GM23248 (cell line): ENCODE measurements at regions not wholly inside any gene's neighbourhood (a gene's known extent, or its start where the extent isn't known, plus 50 kb on each side); places are given as distances from the start of the nearest gene placed in this dataset.

Experiments used
- DNase-seq: peaks from one replicate; pipeline ENCODE4 v3.0.0-alpha.2; 2015
- H2AFZ ChIP-seq: fragments of 200-600 bp; sonication (generic); 2 replicates; pipeline ENCODE4 v1.6.1; 2016; ENCODE audit warnings: antibody characterized with exemption
- H3F3A ChIP-seq: fragments of 200-600 bp; sonication (generic); 2 replicates; pipeline ENCODE4 v1.6.1; 2016; ENCODE audit warnings: mild to moderate bottlenecking, antibody characterized with exemption, mixed run types; ENCODE audit not compliant: insufficient read depth
- H3K27ac ChIP-seq: fragments of 200-600 bp; sonication (generic); 2 replicates; pipeline ENCODE4 v1.5.1; 2016; ENCODE audit warnings: mild to moderate bottlenecking
- H3K27me3 ChIP-seq: fragments of 200-600 bp; sonication (generic); replicated peaks from 2 replicates; pipeline ENCODE4 v1.6.1; 2016; ENCODE audit warnings: mild to moderate bottlenecking; ENCODE audit not compliant: insufficient read depth
- H3K36me3 ChIP-seq: fragments of 200-600 bp; sonication (generic); 2 replicates; pipeline ENCODE4 v1.6.1; 2016; ENCODE audit warnings: low read depth, mild to moderate bottlenecking
- H3K4me1 ChIP-seq: fragments of 200-600 bp; sonication (generic); 2 replicates; pipeline ENCODE4 v1.6.1; 2016; ENCODE audit warnings: mild to moderate bottlenecking; ENCODE audit not compliant: insufficient read depth
- H3K4me2 ChIP-seq: fragments of 200-600 bp; sonication (generic); one replicate; pipeline ENCODE4 v1.6.1; 2016; ENCODE audit warnings: mild to moderate bottlenecking; ENCODE audit not compliant: unreplicated experiment
- H3K4me3 ChIP-seq: fragments of 200-600 bp; sonication (generic); 2 replicates; pipeline ENCODE4 v1.5.1; 2016; ENCODE audit warnings: mild to moderate bottlenecking
- H3K79me2 ChIP-seq: fragments of 200-600 bp; sonication (generic); 2 replicates; pipeline ENCODE4 v1.6.1; 2016; ENCODE audit warnings: mild to moderate bottlenecking; ENCODE audit not compliant: insufficient read depth
- H3K9ac ChIP-seq: fragments of 200-600 bp; sonication (generic); 2 replicates; pipeline ENCODE4 v1.6.1; 2016; ENCODE audit warnings: mild to moderate bottlenecking
- H3K9me2 ChIP-seq: fragments of 200-600 bp; sonication (generic); 2 replicates; pipeline ENCODE4 v1.6.1; 2016; ENCODE audit warnings: mixed run types, mild to moderate bottlenecking, moderate library complexity; ENCODE audit not compliant: insufficient read depth
- H3K9me3 ChIP-seq: fragments of 200-600 bp; sonication (generic); one replicate; pipeline ENCODE4 v1.6.1; 2017; ENCODE audit warnings: low read depth
- H4K20me1 ChIP-seq: fragments of 200-600 bp; sonication (generic); 2 replicates; pipeline ENCODE4 v1.6.0; 2016; ENCODE audit not compliant: insufficient read depth
- EZH2 ChIP-seq: fragments of 200-600 bp; sonication (generic); IDR thresholded peaks from 2 replicates; pipeline ENCODE4 v1.6.1; 2018; ENCODE audit warnings: antibody characterized with exemption, mild to moderate bottlenecking; ENCODE audit not compliant: insufficient read depth, poor library complexity, severe bottlenecking
- EZH2phosphoT487 ChIP-seq: fragments of 200-600 bp; sonication (generic); IDR thresholded peaks from 2 replicates; pipeline ENCODE4 v1.6.1; 2018; ENCODE audit warnings: antibody characterized with exemption, moderate library complexity, mild to moderate bottlenecking, low read depth; ENCODE audit not compliant: insufficient read depth
- WGBS, 2 experiments: methylation state at CpG; one replicate each; pipeline ENCODE4 v1.1.6; 2015 to 2017; ENCODE audit warnings: low lambda C conversion rate in 2 of 2, low coverage in 1 of 2; ENCODE audit errors: missing lambda C conversion rate in 2 of 2; 5-methylcytosine and 5-hydroxymethylcytosine counted together
- in situ Hi-C: fragments of 300-500 bp; cut with MboI; formaldehyde crosslinking; loops from 2 replicates; pipeline ENCODE4 v1.15.0; 2020

DNA sequence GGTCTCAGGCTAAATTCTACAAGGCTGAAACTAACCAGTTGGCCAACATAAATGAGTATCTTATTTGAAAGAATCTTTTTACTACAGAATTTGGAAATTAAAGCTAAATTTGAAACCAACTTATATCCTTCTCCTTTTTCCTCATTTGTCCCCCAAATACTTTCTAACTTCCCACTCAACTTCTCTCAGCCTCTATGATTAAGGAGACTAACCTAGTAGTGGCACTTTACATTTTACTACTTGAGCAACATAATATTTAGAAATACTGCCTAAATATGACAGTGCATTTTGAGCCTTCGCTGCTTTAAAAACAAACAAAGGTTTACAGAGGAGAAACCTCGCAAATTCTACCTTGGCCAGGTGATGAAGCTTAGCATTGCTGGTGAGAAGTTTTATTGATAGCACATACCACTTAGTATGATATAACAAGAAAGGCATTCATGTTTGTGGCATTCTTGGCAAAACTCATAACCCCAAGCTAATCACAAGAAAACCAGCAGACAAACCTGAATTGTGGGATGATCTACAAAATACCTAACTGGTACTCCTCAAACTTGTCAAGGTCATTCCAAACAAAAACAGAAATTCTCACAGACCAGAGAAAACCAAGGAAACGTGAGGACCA is 432.1 kb upstream of the CFAP20DC start:
- Histone ChIP-seq H2AFZ (no peak overlapping the region), H3K9me3 (no peaks in the 10 kb centered on the region), H3K4me1 (peaks cover 28% of the 10 kb centered on the region), H3K9ac (no peak overlapping the region), H3K4me3 (no peak overlapping the region), H3K79me2 (no peaks in the 10 kb centered on the region), H3K36me3 (no peaks in the 10 kb centered on the region), H3K27ac (no peak overlapping the region), H3K9me2 (no peaks in the 10 kb centered on the region), H3K4me2 (peak overlapping the region; percentile 26), H3F3A (peaks cover 18% of the 10 kb centered on the region; the same call in 1 of the 2 replicates), H3K27me3 (no peaks in the 10 kb centered on the region), H4K20me1 (no peaks in the 10 kb centered on the region)
- TF ChIP-seq EZH2: no peak
- no peak for TF ChIP-seq EZH2phosphoT487
- no peak for DNase-seq
- WGBS, 2 experiments: 99 to 100% methylated on average over 3 of the region's 3 CpGs
- in situ Hi-C loops: no loop called here

- peak; percentile 82 for DNase-seq
- peaks cover 32% of the 10 kb centered on the region for H3K4me1 ChIP-seq
- peak overlapping the region; percentile 51; the same call in 1 of the 2 replicates for H3K9ac ChIP-seq
- no peaks in the 10 kb centered on the region for H3K9me3 ChIP-seq
- no peaks in the 10 kb centered on the region for H3K27me3 ChIP-seq
- H3F3A ChIP-seq: peaks cover 18% of the 10 kb centered on the region; the same call in 1 of the 2 replicates
- 5 to 6% methylated on average over 5 of the region's 5 CpGs for WGBS, 2 experiments
- in situ Hi-C loops: no loop called here
- TF ChIP-seq EZH2phosphoT487 (no peak), EZH2 (no peak)
- peak overlapping the region; percentile 74 for H2AFZ ChIP-seq
- H3K9me2 ChIP-seq: no peaks in the 10 kb centered on the region
- no peaks in the 10 kb centered on the region for H3K36me3 ChIP-seq
- peak overlapping the region; percentile 49 for H3K27ac ChIP-seq
- H3K79me2 ChIP-seq: no peaks in the 10 kb centered on the region
- H4K20me1 ChIP-seq: no peaks in the 10 kb centered on the region
- peak overlapping the region; percentile 82 for H3K4me2 ChIP-seq
- peak overlapping the region; percentile 67 for H3K4me3 ChIP-seq
Measured at GRCh38 chr3:59480486-59480995, 430.7 kb upstream of the CFAP20DC start.

DNA sequence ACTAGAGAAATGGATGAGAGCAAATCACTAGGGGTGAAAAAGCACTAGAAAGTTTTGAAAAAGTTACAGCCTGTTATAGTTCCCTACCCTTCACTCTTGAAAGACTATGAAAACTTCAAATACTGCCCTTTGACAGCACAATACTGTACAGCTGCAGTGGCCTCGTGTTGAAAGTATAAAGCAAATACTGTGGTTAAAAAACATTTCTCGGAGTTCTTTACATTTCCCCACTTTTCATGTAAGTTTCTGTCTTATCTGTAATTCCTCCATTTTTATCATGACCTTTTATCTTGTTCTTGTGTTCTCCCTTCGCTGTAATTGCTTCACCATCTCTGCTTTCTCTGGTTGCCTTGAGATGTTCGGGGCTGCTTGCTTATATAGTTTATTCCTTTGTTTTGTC is 423.8 kb upstream of the CFAP20DC start:
- DNase-seq: no peak
- Histone ChIP-seq H3K79me2 (no peaks in the 10 kb centered on the region), H3F3A (peaks cover 9% of the 10 kb centered on the region; the same call in 1 of the 2 replicates), H3K27me3 (no peaks in the 10 kb centered on the region), H3K9me2 (no peaks in the 10 kb centered on the region), H2AFZ (no peak overlapping the region), H3K4me3 (no peak overlapping the region), H3K4me1 (peaks cover 8% of the 10 kb centered on the region; the same call in 1 of the 2 replicates), H3K4me2 (no peak overlapping the region), H3K9ac (no peak overlapping the region), H3K36me3 (no peaks in the 10 kb centered on the region), H3K27ac (no peak overlapping the region), H4K20me1 (no peaks in the 10 kb centered on the region), H3K9me3 (no peaks in the 10 kb centered on the region)
- WGBS, 2 experiments: 81 to 83% methylated on average over 4 of the region's 4 CpGs
- in situ Hi-C loops: no loop called here
- no peak for TF ChIP-seq EZH2phosphoT487
- no peak for TF ChIP-seq EZH2

GRCh38 chr3:59472541-59472940 is 422.7 kb upstream of the CFAP20DC start:
- no peak overlapping the region for H3K4me2 ChIP-seq
- H3K4me1 ChIP-seq: peaks cover 8% of the 10 kb centered on the region; the same call in 1 of the 2 replicates
- no peaks in the 10 kb centered on the region for H3K9me2 ChIP-seq
- H3F3A ChIP-seq: peaks cover 9% of the 10 kb centered on the region; the same call in 1 of the 2 replicates
- H3K9ac ChIP-seq: no peak overlapping the region
- H3K27ac ChIP-seq: no peak overlapping the region
- no peaks in the 10 kb centered on the region for H3K79me2 ChIP-seq
- H3K4me3 ChIP-seq: no peak overlapping the region
- no peak overlapping the region for H2AFZ ChIP-seq
- no peaks in the 10 kb centered on the region for H4K20me1 ChIP-seq
- in situ Hi-C loops: no loop called here
- no peaks in the 10 kb centered on the region for H3K36me3 ChIP-seq
- H3K9me3 ChIP-seq: no peaks in the 10 kb centered on the region
- TF ChIP-seq EZH2phosphoT487 (no peak), EZH2 (no peak)
- peak; percentile 42 for DNase-seq
- H3K27me3 ChIP-seq: no peaks in the 10 kb centered on the region
- WGBS, 2 experiments: 71% methylated on average over 3 of the region's 3 CpGs
